ENCODE measurements at regions not wholly inside any gene's neighbourhood (a gene's known extent, or its start where the extent isn't known, plus 50 kb on each side); places are given as distances from the start of the nearest gene placed in this dataset.

DNA sequence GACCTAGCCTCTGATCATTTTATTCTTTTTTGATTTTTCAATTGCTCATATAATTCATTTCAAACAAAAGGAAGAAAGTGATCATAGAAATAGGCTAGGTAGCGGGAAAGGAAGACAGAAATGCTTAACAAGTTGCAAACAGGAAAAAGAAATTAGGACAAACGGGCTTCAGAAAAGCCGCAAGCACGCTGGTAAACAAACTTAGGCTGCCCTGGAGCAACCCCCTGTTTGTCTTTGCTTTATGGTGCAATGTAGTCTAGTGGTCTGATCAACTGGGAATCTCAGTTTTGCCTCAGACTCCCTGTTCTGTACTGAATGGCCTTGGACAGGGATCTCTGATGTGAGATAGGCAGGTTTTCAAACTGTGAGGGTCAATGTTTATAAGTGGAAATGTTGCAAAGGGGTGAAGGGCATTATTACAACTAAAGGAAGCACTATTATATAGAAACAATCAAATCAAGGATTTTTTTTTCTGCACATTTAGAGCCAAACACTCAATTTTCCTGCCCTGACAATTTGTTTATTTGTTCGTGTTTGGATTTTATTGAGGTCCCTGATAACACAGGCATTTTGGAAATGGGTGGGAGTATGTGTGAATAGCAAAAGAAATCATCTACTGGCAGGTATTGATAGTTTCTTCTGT lies 146.8 kb upstream of the NRIP1 start (continued):
- TF ChIP-seq PRPF4 (IDR thresholded peaks at IDR 0.05; ENCODE audit: low read depth, low read length, poor library complexity, severe bottlenecking) (no peak), ZBTB21 (CRISPR knock-in tag; IDR thresholded peaks at IDR 0.05) (no peak), ZNF468 (CRISPR knock-in tag; IDR thresholded peaks at IDR 0.05) (no peak), GFI1 (CRISPR knock-in tag; IDR thresholded peaks at IDR 0.05; ENCODE audit: borderline replicate concordance) (peak; percentile 98), ARNTL (CRISPR knock-in tag; IDR thresholded peaks at IDR 0.05) (peak; percentile 58; the same call in 1 of the 2 replicates), ZNF354B (CRISPR knock-in tag; IDR thresholded peaks at IDR 0.05) (no peak), ZFP90 (CRISPR knock-in tag; IDR thresholded peaks at IDR 0.05; ENCODE audit: borderline replicate concordance) (peak; percentile 83; the same call in 1 of the 2 replicates), ZNF792 (CRISPR knock-in tag; IDR thresholded peaks at IDR 0.05) (peak; percentile 79; the same call in 1 of the 2 replicates), RFX3 (CRISPR knock-in tag; IDR thresholded peaks at IDR 0.05) (no peak), SOX5 (CRISPR knock-in tag; IDR thresholded peaks at IDR 0.05; ENCODE audit: borderline replicate concordance) (peak; percentile 95), ZNF530 (CRISPR knock-in tag; IDR thresholded peaks at IDR 0.05; ENCODE audit: low read depth) (no peak), FOXK2 (IDR thresholded peaks at IDR 0.05) (peak; percentile 57; the same call in 1 of the 2 replicates)
- TF ChIP-seq, protein P1, sequence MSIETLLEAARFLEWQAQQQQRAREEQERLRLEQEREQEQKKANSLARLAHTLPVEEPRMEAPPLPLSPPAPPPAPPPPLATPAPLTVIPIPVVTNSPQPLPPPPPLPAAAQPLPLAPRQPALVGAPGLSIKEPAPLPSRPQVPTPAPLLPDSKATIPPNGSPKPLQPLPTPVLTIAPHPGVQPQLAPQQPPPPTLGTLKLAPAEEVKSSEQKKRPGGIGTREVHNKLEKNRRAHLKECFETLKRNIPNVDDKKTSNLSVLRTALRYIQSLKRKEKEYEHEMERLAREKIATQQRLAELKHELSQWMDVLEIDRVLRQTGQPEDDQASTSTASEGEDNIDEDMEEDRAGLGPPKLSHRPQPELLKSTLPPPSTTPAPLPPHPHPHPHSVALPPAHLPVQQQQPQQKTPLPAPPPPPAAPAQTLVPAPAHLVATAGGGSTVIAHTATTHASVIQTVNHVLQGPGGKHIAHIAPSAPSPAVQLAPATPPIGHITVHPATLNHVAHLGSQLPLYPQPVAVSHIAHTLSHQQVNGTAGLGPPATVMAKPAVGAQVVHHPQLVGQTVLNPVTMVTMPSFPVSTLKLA (IDR thresholded peaks at IDR 0.05) = no peak
- TF ChIP-seq, protein P2, sequence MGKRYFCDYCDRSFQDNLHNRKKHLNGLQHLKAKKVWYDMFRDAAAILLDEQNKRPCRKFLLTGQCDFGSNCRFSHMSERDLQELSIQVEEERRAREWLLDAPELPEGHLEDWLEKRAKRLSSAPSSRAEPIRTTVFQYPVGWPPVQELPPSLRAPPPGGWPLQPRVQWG (CRISPR knock-in tag; IDR thresholded peaks at IDR 0.05; ENCODE audit: borderline replicate concordance, low read depth) = no peak
- TF ChIP-seq, protein P3, sequence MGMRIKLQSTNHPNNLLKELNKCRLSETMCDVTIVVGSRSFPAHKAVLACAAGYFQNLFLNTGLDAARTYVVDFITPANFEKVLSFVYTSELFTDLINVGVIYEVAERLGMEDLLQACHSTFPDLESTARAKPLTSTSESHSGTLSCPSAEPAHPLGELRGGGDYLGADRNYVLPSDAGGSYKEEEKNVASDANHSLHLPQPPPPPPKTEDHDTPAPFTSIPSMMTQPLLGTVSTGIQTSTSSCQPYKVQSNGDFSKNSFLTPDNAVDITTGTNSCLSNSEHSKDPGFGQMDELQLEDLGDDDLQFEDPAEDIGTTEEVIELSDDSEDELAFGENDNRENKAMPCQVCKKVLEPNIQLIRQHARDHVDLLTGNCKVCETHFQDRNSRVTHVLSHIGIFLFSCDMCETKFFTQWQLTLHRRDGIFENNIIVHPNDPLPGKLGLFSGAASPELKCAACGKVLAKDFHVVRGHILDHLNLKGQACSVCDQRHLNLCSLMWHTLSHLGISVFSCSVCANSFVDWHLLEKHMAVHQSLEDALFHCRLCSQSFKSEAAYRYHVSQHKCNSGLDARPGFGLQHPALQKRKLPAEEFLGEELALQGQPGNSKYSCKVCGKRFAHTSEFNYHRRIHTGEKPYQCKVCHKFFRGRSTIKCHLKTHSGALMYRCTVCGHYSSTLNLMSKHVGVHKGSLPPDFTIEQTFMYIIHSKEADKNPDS (CRISPR knock-in tag; IDR thresholded peaks at IDR 0.05) = no peak
- TF ChIP-seq, protein P4, sequence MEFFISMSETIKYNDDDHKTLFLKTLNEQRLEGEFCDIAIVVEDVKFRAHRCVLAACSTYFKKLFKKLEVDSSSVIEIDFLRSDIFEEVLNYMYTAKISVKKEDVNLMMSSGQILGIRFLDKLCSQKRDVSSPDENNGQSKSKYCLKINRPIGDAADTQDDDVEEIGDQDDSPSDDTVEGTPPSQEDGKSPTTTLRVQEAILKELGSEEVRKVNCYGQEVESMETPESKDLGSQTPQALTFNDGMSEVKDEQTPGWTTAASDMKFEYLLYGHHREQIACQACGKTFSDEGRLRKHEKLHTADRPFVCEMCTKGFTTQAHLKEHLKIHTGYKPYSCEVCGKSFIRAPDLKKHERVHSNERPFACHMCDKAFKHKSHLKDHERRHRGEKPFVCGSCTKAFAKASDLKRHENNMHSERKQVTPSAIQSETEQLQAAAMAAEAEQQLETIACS (CRISPR knock-in tag; IDR thresholded peaks at IDR 0.05) = no peak
- TF ChIP-seq, protein P5, sequence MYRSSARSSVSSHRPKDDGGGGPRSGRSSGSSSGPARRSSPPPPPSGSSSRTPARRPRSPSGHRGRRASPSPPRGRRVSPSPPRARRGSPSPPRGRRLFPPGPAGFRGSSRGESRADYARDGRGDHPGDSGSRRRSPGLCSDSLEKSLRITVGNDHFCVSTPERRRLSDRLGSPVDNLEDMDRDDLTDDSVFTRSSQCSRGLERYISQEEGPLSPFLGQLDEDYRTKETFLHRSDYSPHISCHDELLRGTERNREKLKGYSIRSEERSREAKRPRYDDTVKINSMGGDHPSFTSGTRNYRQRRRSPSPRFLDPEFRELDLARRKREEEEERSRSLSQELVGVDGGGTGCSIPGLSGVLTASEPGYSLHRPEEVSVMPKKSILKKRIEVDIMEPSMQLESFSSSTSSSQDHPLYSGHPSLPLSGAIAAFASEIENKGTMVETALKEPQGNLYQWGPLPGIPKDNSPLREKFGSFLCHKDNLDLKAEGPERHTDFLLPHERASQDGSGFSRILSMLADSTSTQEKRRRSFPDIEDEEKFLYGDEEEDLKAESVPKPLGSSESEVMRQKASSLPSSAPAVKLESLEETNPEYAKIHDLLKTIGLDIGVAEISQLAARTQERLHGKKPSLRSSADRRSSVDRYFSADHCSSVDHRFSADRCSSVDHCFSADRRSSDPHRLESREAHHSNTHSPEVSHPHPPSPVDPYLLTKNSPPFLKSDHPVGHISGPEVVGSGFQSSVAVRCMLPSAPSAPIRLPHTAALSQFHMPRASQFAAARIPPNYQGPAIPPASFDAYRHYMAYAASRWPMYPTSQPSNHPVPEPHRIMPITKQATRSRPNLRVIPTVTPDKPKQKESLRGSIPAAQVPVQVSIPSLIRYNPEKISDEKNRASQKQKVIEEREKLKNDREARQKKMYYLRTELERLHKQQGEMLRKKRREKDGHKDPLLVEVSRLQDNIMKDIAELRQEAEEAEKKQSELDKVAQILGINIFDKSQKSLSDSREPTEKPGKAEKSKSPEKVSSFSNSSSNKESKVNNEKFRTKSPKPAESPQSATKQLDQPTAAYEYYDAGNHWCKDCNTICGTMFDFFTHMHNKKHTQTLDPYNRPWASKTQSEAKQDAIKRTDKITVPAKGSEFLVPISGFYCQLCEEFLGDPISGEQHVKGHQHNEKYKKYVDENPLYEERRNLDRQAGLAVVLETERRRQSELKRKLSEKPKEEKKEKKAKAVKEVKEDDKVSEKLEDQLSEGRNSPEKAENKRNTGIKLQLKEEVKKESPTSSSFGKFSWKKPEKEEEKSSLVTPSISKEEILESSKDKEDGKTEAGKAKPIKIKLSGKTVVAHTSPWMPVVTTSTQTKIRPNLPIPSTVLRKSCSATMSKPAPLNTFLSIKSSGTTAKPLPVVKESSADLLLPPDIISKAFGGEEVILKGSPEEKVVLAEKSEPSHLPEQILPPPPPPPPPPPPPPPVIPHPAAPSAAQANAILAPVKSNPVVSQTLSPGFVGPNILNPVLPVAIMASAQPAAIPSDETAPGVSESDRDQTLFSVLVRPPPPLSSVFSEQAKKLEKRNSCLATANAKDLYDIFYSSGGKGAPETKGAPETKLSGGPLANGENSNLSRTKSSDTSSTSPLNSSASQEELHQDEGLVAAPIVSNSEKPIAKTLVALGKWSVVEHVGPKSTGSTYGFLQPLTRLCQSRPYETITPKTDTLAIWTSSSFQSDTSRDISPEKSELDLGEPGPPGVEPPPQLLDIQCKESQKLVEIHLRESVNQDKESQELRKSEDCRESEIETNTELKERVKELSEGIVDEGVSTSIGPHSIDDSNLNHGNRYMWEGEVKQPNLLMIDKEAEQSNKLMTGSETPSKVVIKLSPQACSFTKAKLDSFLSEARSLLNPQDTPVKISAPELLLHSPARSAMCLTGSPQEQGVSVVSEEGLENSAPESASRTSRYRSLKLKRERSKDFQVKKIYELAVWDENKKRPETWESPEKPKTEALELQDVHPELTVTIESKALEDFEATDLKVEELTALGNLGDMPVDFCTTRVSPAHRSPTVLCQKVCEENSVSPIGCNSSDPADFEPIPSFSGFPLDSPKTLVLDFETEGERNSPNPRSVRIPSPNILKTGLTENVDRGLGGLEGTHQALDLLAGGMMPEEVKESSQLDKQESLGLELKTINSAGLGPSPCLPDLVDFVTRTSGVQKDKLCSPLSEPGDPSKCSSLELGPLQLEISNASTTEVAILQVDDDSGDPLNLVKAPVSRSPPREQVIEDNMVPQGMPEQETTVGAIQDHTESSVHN (CRISPR knock-in tag; IDR thresholded peaks at IDR 0.05) = no peak
